PFSK-1 (cell line): ENCODE measurements at regions not wholly inside any gene's neighbourhood (a gene's known extent, or its start where the extent isn't known, plus 50 kb on each side); places are given as distances from the start of the nearest gene placed in this dataset.

ENCODE experiments used
- POLR2AphosphoS5 ChIP-seq: IDR thresholded peaks from 2 replicates; pipeline ENCODE4 v1.6.1; 2012; ENCODE audit warnings: low read depth, mild to moderate bottlenecking, control low read depth, low read length, moderate library complexity
- SIN3A ChIP-seq: IDR thresholded peaks from 2 replicates; pipeline ENCODE4 v1.6.1; 2012; ENCODE audit warnings: mild to moderate bottlenecking, low read length, moderate library complexity, borderline replicate concordance; ENCODE audit not compliant: insufficient read depth
- TAF1 ChIP-seq: IDR thresholded peaks from 2 replicates; pipeline ENCODE4 v1.6.1; 2012; ENCODE audit warnings: low read length, control low read depth, borderline replicate concordance; ENCODE audit not compliant: insufficient read depth
- TF ChIP-seq, protein P1 (sequence below), 2 experiments: IDR thresholded peaks; 2 replicates each; pipeline versions ENCODE4 v1.6.1 to v1.8.0; 2011 to 2012; ENCODE audit warnings: low read depth in 2 of 2, low read length in 2 of 2, control low read depth in 1 of 2, inconsistent platforms in 1 of 2, mild to moderate bottlenecking in 1 of 2, moderate library complexity in 1 of 2; ENCODE audit not compliant: insufficient read depth in 1 of 2

DNA sequence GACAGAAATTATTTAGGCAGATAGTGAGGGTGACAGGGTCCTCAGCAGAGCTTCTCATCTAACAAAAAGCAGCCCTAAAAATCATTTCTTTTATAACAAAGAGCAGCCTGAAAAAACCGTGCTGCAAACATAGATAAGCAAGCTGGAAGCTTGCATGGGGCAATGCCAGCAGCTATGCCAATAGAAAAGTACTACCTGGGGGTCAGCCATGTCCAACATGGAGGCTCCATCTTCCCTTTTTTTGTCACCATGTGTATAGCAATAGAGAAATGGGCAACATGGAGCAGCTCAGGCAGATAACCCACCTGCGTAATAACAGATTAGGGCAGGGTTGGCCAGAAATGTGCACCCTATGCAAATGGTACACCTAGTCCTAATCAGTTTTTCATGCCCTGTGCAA is 57.4 kb upstream of the IGLL5 start:
- no peak for TF ChIP-seq TAF1
- no peak for TF ChIP-seq POLR2AphosphoS5
- TF ChIP-seq, protein P1, sequence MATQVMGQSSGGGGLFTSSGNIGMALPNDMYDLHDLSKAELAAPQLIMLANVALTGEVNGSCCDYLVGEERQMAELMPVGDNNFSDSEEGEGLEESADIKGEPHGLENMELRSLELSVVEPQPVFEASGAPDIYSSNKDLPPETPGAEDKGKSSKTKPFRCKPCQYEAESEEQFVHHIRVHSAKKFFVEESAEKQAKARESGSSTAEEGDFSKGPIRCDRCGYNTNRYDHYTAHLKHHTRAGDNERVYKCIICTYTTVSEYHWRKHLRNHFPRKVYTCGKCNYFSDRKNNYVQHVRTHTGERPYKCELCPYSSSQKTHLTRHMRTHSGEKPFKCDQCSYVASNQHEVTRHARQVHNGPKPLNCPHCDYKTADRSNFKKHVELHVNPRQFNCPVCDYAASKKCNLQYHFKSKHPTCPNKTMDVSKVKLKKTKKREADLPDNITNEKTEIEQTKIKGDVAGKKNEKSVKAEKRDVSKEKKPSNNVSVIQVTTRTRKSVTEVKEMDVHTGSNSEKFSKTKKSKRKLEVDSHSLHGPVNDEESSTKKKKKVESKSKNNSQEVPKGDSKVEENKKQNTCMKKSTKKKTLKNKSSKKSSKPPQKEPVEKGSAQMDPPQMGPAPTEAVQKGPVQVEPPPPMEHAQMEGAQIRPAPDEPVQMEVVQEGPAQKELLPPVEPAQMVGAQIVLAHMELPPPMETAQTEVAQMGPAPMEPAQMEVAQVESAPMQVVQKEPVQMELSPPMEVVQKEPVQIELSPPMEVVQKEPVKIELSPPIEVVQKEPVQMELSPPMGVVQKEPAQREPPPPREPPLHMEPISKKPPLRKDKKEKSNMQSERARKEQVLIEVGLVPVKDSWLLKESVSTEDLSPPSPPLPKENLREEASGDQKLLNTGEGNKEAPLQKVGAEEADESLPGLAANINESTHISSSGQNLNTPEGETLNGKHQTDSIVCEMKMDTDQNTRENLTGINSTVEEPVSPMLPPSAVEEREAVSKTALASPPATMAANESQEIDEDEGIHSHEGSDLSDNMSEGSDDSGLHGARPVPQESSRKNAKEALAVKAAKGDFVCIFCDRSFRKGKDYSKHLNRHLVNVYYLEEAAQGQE (IDR thresholded peaks at IDR 0.05; ENCODE audit: insufficient read depth in 1 of 2, low read depth in 2 of 2, low read length in 2 of 2) = no peak
- no peak for TF ChIP-seq SIN3A
